ENCODE measurements at regions not wholly inside any gene's neighbourhood (a gene's known extent, or its start where the extent isn't known, plus 50 kb on each side); places are given as distances from the start of the nearest gene placed in this dataset.

- no peak for TF ChIP-seq CTCF (IDR thresholded peaks at IDR 0.05; ENCODE audit: insufficient read depth, low read depth, low read length)
- no peak for TF ChIP-seq EZH2 (IDR thresholded peaks at IDR 0.05; ENCODE audit: insufficient read depth, low read length)
Observed at GRCh38 chr2:195407783-195408182, 249.2 kb upstream of the SLC39A10 start.
